Right atrium auricular region (tissue), 2 donors: ENCODE measurements at regions not wholly inside any gene's neighbourhood (a gene's known extent, or its start where the extent isn't known, plus 50 kb on each side); places are given as distances from the start of the nearest gene placed in this dataset.

Source experiments
- DNase-seq: peaks from one replicate; pipeline ENCODE4 v3.0.0-alpha.2; 2019; ENCODE audit warnings: low spot score
- H3K27ac ChIP-seq, 2 donors: fragments of 200-600 bp; sonication (generic); 1 replicate in 1 of 2; 2 replicates in 1 of 2; pipeline ENCODE4 v1.5.1; 2016 to 2019
- H3K27me3 ChIP-seq, 2 donors: fragments of 200-600 bp; sonication (generic); one replicate each; pipeline versions ENCODE4 v1.5.1 to v1.6.0; 2017 to 2019
- H3K36me3 ChIP-seq: fragments of 200-600 bp; sonication (generic); one replicate; pipeline ENCODE4 v1.5.1; 2016
- H3K4me1 ChIP-seq, 2 donors: fragments of 200-600 bp; sonication (generic); one replicate each; pipeline versions ENCODE4 v1.5.1 to v1.6.0; 2017 to 2019
- H3K4me3 ChIP-seq, 2 donors: fragments of 200-600 bp; sonication (generic); 1 replicate in 1 of 2; 2 replicates in 1 of 2; pipeline ENCODE4 v1.5.1; 2017 to 2019; ENCODE audit warnings: mild to moderate bottlenecking in 1 of 2, moderate library complexity in 1 of 2
- H3K9me3 ChIP-seq, 2 donors: fragments of 200-600 bp; sonication (generic); one replicate each; pipeline ENCODE4 v1.5.1; 2019
- TF ChIP-seq, protein P1 (sequence below), 2 donors: fragments of 200-600 bp; sonication (generic); IDR thresholded peaks; one replicate each; pipeline ENCODE4 v1.5.1; 2019; ENCODE audit warnings: antibody characterized with exemption in 2 of 2

GRCh38 chr20:46797206-46797605, 87.8 kb downstream of the SLC2A10 start:
- Histone ChIP-seq H3K27ac (no peak overlapping the region), H3K36me3 (no peaks in the 10 kb centered on the region), H3K4me1 (no peaks in the 10 kb centered on the region), H3K9me3 (no peaks in the 10 kb centered on the region), H3K27me3 (no peaks in the 10 kb centered on the region), H3K4me3 (no peak overlapping the region)
- TF ChIP-seq, protein P1, sequence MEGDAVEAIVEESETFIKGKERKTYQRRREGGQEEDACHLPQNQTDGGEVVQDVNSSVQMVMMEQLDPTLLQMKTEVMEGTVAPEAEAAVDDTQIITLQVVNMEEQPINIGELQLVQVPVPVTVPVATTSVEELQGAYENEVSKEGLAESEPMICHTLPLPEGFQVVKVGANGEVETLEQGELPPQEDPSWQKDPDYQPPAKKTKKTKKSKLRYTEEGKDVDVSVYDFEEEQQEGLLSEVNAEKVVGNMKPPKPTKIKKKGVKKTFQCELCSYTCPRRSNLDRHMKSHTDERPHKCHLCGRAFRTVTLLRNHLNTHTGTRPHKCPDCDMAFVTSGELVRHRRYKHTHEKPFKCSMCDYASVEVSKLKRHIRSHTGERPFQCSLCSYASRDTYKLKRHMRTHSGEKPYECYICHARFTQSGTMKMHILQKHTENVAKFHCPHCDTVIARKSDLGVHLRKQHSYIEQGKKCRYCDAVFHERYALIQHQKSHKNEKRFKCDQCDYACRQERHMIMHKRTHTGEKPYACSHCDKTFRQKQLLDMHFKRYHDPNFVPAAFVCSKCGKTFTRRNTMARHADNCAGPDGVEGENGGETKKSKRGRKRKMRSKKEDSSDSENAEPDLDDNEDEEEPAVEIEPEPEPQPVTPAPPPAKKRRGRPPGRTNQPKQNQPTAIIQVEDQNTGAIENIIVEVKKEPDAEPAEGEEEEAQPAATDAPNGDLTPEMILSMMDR (IDR thresholded peaks at IDR 0.05) = no peak
- DNase-seq = no peak

- TF ChIP-seq, protein P1 (IDR thresholded peaks at IDR 0.05) = no peak
- Histone ChIP-seq H3K36me3 (no peaks in the 10 kb centered on the region), H3K4me1 (no peaks in the 10 kb centered on the region), H3K9me3 (no peaks in the 10 kb centered on the region), H3K27ac (no peak overlapping the region), H3K4me3 (no peak overlapping the region), H3K27me3 (no peaks in the 10 kb centered on the region)
- DNase-seq = no peak
Observed at GRCh38 chr20:46798430-46798829, 89.0 kb downstream of the SLC2A10 start.

GRCh38 chr20:46799781-46800408, 90.4 kb downstream of the SLC2A10 start:
- Histone ChIP-seq H3K36me3 (no peaks in the 10 kb centered on the region), H3K4me1 (no peaks in the 10 kb centered on the region), H3K27me3 (no peaks in the 10 kb centered on the region), H3K4me3 (no peak overlapping the region), H3K27ac (no peak overlapping the region), H3K9me3 (no peaks in the 10 kb centered on the region)
- no peak for DNase-seq
- TF ChIP-seq, protein P1 (IDR thresholded peaks at IDR 0.05) = no peak

DNA sequence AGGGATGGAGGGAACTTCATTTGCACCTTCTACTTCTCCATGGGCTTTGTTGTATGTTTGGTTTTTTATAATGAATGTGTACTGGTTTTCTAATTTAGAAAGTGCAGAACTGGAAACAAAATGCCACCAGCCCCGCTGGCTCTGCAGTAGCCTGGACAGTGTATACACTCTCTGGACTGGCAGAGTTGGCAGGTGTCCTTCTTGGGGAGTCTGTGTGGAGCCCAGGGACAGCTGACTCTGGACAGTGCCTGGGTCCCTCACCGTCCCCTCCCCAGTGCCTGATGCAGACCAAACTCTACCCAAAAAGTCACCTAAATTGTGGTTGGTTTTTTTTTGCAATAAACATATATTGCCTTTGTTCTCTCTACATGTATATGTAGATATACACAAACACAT, 91.0 kb downstream of the SLC2A10 start:
- TF ChIP-seq, protein P1 (IDR thresholded peaks at IDR 0.05) = no peak
- Histone ChIP-seq H3K27ac (no peak overlapping the region), H3K9me3 (no peaks in the 10 kb centered on the region), H3K36me3 (no peaks in the 10 kb centered on the region), H3K4me3 (no peak overlapping the region), H3K27me3 (no peaks in the 10 kb centered on the region), H3K4me1 (no peaks in the 10 kb centered on the region)
- no peak for DNase-seq

- no peaks in the 10 kb centered on the region for H3K36me3 ChIP-seq
- DNase-seq = no peak
- no peak overlapping the region for H3K27ac ChIP-seq
- no peaks in the 10 kb centered on the region for H3K4me1 ChIP-seq
- TF ChIP-seq, protein P1 (IDR thresholded peaks at IDR 0.05) = no peak
- no peaks in the 10 kb centered on the region for H3K27me3 ChIP-seq
- H3K4me3 ChIP-seq = no peak overlapping the region
- no peaks in the 10 kb centered on the region for H3K9me3 ChIP-seq
Observed at GRCh38 chr20:46801003-46801702, 91.7 kb downstream of the SLC2A10 start.
